Activated naive CD8-positive, alpha-beta T cell treated with anti-CD3 and anti-CD28 coated beads for 36 hours (primary cell): ENCODE measurements at regions not wholly inside any gene's neighbourhood (a gene's known extent, or its start where the extent isn't known, plus 50 kb on each side); places are given as distances from the start of the nearest gene placed in this dataset.

Experiments
- DNase-seq: peaks from one replicate; pipeline ENCODE4 v3.0.0; 2021
- H3K27ac Mint-ChIP-seq: one replicate; pipeline ENCODE4 v1.8.0; 2022; ENCODE audit warnings: mild to moderate bottlenecking, moderate library complexity, mixed read lengths
- H3K27me3 Mint-ChIP-seq: one replicate; pipeline ENCODE4 v1.8.0; 2022; ENCODE audit warnings: mild to moderate bottlenecking, mixed read lengths
- H3K36me3 Mint-ChIP-seq: one replicate; pipeline ENCODE4 v1.8.0; 2021; ENCODE audit warnings: mild to moderate bottlenecking, mixed read lengths
- H3K4me1 Mint-ChIP-seq: one replicate; pipeline ENCODE4 v1.8.0; 2021; ENCODE audit warnings: mixed read lengths
- H3K4me3 Mint-ChIP-seq: one replicate; pipeline ENCODE4 v1.8.0; 2022; ENCODE audit warnings: mild to moderate bottlenecking, moderate library complexity, mixed read lengths
- H3K9me3 Mint-ChIP-seq: one replicate; pipeline ENCODE4 v1.8.0; 2022; ENCODE audit warnings: mixed read lengths

- Mint-ChIP-seq H3K4me1 (no peaks in the 10 kb centered on the region), H3K27ac (no peak overlapping the region), H3K36me3 (no peaks in the 10 kb centered on the region), H3K4me3 (no peak overlapping the region), H3K27me3 (peaks cover 40% of the 10 kb centered on the region), H3K9me3 (no peaks in the 10 kb centered on the region)
- no peak for DNase-seq
These were observed 243.9 kb downstream of the CTTN start for GRCh38 chr11:70642266-70642665.

DNA sequence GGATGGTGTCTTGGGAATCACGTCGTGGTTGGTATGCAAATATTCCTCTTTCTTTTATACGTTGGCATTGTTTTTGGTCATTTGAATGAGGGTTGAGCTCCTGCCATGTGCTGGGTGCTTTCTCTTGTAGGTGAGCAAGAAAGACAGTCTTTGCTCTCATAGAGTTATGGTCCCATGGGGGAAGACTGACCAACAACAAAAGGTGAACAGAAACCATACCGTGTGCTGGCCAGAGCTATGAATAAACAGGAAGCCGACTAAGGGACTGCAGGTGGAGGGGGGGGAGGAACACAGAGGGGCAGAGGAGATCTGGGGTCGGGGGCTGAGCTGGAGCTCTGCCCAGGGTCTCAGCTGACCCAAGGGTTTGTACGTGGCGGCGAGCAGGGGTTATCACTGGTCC is 245.3 kb downstream of the CTTN start:
- no peak for DNase-seq
- no peaks in the 10 kb centered on the region for H3K9me3 Mint-ChIP-seq
- peaks cover 42% of the 10 kb centered on the region for H3K27me3 Mint-ChIP-seq
- no peaks in the 10 kb centered on the region for H3K4me1 Mint-ChIP-seq
- H3K4me3 Mint-ChIP-seq = no peak overlapping the region
- H3K36me3 Mint-ChIP-seq = no peaks in the 10 kb centered on the region
- H3K27ac Mint-ChIP-seq = no peak overlapping the region

- Mint-ChIP-seq H3K4me3 (no peak overlapping the region), H3K4me1 (no peaks in the 10 kb centered on the region), H3K27ac (no peak overlapping the region), H3K36me3 (no peaks in the 10 kb centered on the region), H3K27me3 (peaks cover 42% of the 10 kb centered on the region), H3K9me3 (no peaks in the 10 kb centered on the region)
- DNase-seq = no peak
These were observed 246.2 kb downstream of the CTTN start for GRCh38 chr11:70644343-70645060.

DNA sequence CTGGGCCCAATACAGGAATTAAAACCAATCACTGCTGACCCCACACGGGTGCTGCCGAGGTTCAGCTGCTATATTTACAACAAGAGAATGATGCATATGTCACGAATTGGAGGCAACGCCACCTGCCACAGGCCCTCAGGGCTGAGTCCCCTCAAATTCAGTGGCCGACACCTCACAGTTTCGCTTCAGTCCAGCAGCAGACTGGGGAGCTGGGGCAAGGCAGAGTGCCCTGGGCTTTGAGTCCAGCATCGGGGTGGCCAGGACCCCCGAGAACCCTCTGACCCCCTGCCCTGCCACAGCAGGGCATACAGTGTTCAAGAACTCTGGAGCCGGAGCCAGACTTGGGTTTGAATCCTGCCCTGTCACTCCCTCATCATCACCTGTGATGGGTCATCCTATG is 247.2 kb downstream of the CTTN start:
- DNase-seq = no peak
- no peaks in the 10 kb centered on the region for H3K4me1 Mint-ChIP-seq
- H3K9me3 Mint-ChIP-seq = no peaks in the 10 kb centered on the region
- H3K4me3 Mint-ChIP-seq = no peak overlapping the region
- peaks cover 38% of the 10 kb centered on the region for H3K27me3 Mint-ChIP-seq
- no peaks in the 10 kb centered on the region for H3K36me3 Mint-ChIP-seq
- no peak overlapping the region for H3K27ac Mint-ChIP-seq

DNA sequence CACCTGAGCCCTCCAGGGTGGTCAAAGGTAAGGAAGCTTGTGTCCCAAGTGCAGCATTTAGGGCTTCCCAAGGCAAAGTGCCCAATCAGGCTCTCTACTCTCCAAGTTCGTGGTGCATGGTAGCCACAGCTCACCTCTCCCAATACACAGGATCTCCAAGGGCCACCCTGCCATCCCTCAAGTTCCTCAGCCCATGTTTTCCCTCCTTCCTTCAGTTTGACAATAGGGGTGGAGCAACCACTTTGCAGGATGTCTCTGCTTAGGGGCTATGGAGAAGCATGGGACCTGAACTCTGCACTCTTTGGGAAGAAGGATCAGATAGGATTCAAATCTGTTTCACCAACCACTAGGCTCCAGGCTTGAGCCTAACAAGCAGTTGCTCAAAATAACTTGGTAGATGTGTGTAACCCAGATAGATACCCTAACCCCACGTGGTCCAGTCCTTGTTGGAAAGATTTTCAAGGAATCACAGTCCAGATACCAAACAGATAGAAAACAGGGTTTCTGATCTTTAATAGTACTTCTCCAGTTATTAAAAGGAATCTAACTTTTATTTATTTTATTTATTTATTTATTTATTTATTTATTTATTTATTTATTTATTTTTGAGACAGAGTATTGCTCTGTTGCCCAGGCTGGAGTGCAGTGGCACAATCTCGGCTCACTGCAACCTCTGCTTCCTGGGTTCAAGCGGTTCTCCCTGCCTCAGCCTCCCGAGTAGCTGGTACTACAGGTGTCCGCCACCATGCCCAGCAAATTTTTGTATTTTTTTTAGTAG is 248.1 kb downstream of the CTTN start:
- H3K4me1 Mint-ChIP-seq = no peaks in the 10 kb centered on the region
- peaks cover 32% of the 10 kb centered on the region for H3K27me3 Mint-ChIP-seq
- H3K27ac Mint-ChIP-seq = no peak overlapping the region
- H3K4me3 Mint-ChIP-seq = no peak overlapping the region
- H3K36me3 Mint-ChIP-seq = no peaks in the 10 kb centered on the region
- no peaks in the 10 kb centered on the region for H3K9me3 Mint-ChIP-seq
- no peak for DNase-seq

DNA sequence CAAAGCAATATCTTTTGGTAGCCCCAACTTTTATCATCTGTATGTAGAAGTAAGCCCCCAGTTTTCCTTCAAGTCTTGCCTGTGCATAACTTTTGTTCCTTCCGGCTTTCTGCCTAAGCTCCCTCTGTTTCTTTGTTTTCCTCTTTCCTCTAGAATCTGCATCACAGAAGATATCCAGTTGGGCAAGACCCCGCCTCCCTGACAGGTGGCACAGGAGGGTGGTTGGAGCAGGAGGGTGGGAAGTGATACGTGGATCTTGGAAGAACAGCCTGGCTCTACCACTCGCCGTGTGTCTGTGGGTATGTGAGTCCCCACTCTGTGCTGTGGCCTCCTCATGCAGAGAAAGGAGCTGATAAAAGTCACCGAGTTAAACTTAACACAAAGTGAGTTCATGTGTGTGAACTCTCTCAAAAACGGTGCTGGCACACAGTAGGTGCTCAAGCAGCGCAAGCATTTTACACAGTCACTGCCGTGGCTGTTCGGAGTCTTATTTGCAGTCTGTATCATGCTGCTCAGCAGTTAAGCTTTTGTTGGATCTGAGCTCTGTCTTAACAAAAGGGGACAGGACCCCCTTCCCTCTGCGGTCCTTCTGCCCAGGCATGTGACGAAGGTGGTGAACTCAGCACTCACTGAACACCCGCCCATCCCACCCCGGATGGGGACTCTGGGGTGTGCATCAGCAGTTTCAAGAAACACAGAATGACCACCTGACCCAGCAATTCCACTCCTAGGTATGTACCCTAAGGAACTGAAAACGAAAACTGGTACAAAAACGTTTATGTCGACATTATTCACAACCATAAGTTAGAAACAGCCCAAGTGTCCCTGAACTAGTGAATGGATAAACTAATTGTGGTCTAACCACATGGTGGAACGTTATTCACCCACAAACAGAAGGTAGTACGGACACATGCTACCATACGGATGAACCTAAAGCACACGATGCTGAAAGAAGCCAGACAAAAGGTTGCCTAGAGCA is 249.1 kb downstream of the CTTN start:
- Mint-ChIP-seq H3K4me1 (no peaks in the 10 kb centered on the region), H3K27me3 (peaks cover 30% of the 10 kb centered on the region), H3K9me3 (no peaks in the 10 kb centered on the region), H3K27ac (no peak overlapping the region), H3K4me3 (no peak overlapping the region), H3K36me3 (no peaks in the 10 kb centered on the region)
- no peak for DNase-seq

GRCh38 chr11:70650075-70650909 is 252.0 kb downstream of the CTTN start:
- Mint-ChIP-seq H3K4me3 (no peak overlapping the region), H3K9me3 (no peaks in the 10 kb centered on the region), H3K27ac (no peak overlapping the region), H3K4me1 (no peaks in the 10 kb centered on the region), H3K36me3 (no peaks in the 10 kb centered on the region), H3K27me3 (peaks cover 23% of the 10 kb centered on the region)
- DNase-seq = peak; percentile 41

GRCh38 chr11:70651031-70651430 is 252.7 kb downstream of the CTTN start:
- Mint-ChIP-seq H3K4me3 (no peak overlapping the region), H3K27me3 (peaks cover 24% of the 10 kb centered on the region), H3K27ac (no peak overlapping the region), H3K4me1 (no peaks in the 10 kb centered on the region), H3K36me3 (no peaks in the 10 kb centered on the region), H3K9me3 (no peaks in the 10 kb centered on the region)
- DNase-seq = no peak

GRCh38 chr11:70654016-70654415 is 255.7 kb downstream of the CTTN start:
- no peak overlapping the region for H3K4me3 Mint-ChIP-seq
- no peaks in the 10 kb centered on the region for H3K36me3 Mint-ChIP-seq
- H3K27me3 Mint-ChIP-seq = peaks cover 25% of the 10 kb centered on the region
- no peaks in the 10 kb centered on the region for H3K4me1 Mint-ChIP-seq
- H3K27ac Mint-ChIP-seq = no peak overlapping the region
- H3K9me3 Mint-ChIP-seq = no peaks in the 10 kb centered on the region
- no peak for DNase-seq

DNA sequence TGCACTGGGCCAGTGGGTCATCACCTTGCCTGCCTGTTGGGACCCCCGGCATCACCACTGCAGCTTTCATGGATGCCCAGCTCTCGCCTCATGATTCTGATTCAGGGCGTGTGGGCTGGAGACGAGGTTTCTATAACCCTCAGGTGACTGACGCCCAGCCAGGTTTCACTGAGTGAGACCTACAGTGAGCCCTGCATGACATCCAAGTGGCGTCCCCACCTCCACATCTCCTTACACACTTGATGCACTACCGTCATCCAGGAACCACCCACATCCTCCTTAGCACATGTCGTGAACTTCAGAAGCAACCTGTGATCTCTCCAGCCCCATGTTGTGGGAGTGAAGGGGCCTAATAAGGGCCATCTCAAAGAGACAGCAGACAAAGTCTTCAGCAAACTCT is 257.5 kb downstream of the CTTN start:
- no peaks in the 10 kb centered on the region for H3K4me1 Mint-ChIP-seq
- H3K27me3 Mint-ChIP-seq = peaks cover 40% of the 10 kb centered on the region
- H3K27ac Mint-ChIP-seq = no peak overlapping the region
- H3K9me3 Mint-ChIP-seq = no peaks in the 10 kb centered on the region
- no peak for DNase-seq
- H3K4me3 Mint-ChIP-seq = no peak overlapping the region
- no peaks in the 10 kb centered on the region for H3K36me3 Mint-ChIP-seq

- Mint-ChIP-seq H3K4me1 (no peaks in the 10 kb centered on the region), H3K27me3 (peaks cover 44% of the 10 kb centered on the region), H3K36me3 (no peaks in the 10 kb centered on the region), H3K9me3 (no peaks in the 10 kb centered on the region), H3K27ac (no peak overlapping the region), H3K4me3 (no peak overlapping the region)
- DNase-seq = no peak
These were observed 257.9 kb downstream of the CTTN start for GRCh38 chr11:70656252-70656651.

- H3K27me3 Mint-ChIP-seq = peaks cover 61% of the 10 kb centered on the region
- H3K36me3 Mint-ChIP-seq = no peaks in the 10 kb centered on the region
- H3K9me3 Mint-ChIP-seq = no peaks in the 10 kb centered on the region
- no peak overlapping the region for H3K4me3 Mint-ChIP-seq
- H3K4me1 Mint-ChIP-seq = no peaks in the 10 kb centered on the region
- no peak overlapping the region for H3K27ac Mint-ChIP-seq
- DNase-seq = no peak
These were observed 261.9 kb downstream of the CTTN start for GRCh38 chr11:70660059-70660888.

GRCh38 chr11:70660889-70661197 is 262.5 kb downstream of the CTTN start:
- Mint-ChIP-seq H3K27me3 (peaks cover 62% of the 10 kb centered on the region), H3K4me3 (no peak overlapping the region), H3K27ac (no peak overlapping the region), H3K36me3 (no peaks in the 10 kb centered on the region), H3K9me3 (no peaks in the 10 kb centered on the region), H3K4me1 (no peaks in the 10 kb centered on the region)
- no peak for DNase-seq
